ACC112 (cell line): ENCODE measurements at regions not wholly inside any gene's neighbourhood (a gene's known extent, or its start where the extent isn't known, plus 50 kb on each side); places are given as distances from the start of the nearest gene placed in this dataset.

ENCODE experiments used
- H2AFZ ChIP-seq: fragments of 200-600 bp; sonication (generic); one replicate; pipeline ENCODE4 v1.6.0; 2017; ENCODE audit warnings: antibody characterized with exemption, low read length; ENCODE audit not compliant: unreplicated experiment
- H3K27ac ChIP-seq: fragments of 200-600 bp; sonication (generic); 2 replicates; pipeline ENCODE4 v1.5.1; 2014; ENCODE audit warnings: low read depth, mild to moderate bottlenecking, antibody characterized with exemption, low read length, moderate library complexity
- H3K27me3 ChIP-seq: fragments of 200-600 bp; sonication (generic); 2 replicates; pipeline ENCODE4 v1.6.1; 2014; ENCODE audit warnings: mild to moderate bottlenecking, antibody characterized with exemption, low read length, moderate library complexity, mixed read lengths; ENCODE audit not compliant: insufficient read depth
- H3K36me3 ChIP-seq: fragments of 200-600 bp; sonication (generic); 2 replicates; pipeline ENCODE4 v1.6.1; 2016; ENCODE audit warnings: mild to moderate bottlenecking, antibody characterized with exemption, low read length, moderate library complexity, mixed read lengths; ENCODE audit not compliant: insufficient read depth
- H3K4me1 ChIP-seq: fragments of 200-600 bp; sonication (generic); one replicate; pipeline ENCODE4 v1.6.1; 2016; ENCODE audit warnings: low read length, mixed read lengths; ENCODE audit not compliant: insufficient read depth, unreplicated experiment, control insufficient read depth
- H3K4me3 ChIP-seq: fragments of 200-600 bp; sonication (generic); 2 replicates; pipeline ENCODE4 v1.5.1; 2014; ENCODE audit warnings: mild to moderate bottlenecking, low read depth, low read length
- H3K79me2 ChIP-seq: fragments of 200-600 bp; sonication (generic); one replicate; pipeline ENCODE4 v1.6.0; 2016; ENCODE audit warnings: low read length; ENCODE audit not compliant: control insufficient read depth, unreplicated experiment, insufficient read depth

- no peak overlapping the region for H3K27ac ChIP-seq
- no peak overlapping the region for H2AFZ ChIP-seq
- no peaks in the 10 kb centered on the region for H3K4me1 ChIP-seq
- no peaks in the 10 kb centered on the region for H3K79me2 ChIP-seq
- H3K4me3 ChIP-seq = no peak overlapping the region
- no peaks in the 10 kb centered on the region for H3K27me3 ChIP-seq
- no peaks in the 10 kb centered on the region for H3K36me3 ChIP-seq
These were observed 478.5 kb upstream of the DEPDC1 start for GRCh38 chr1:68975212-68975933.

DNA sequence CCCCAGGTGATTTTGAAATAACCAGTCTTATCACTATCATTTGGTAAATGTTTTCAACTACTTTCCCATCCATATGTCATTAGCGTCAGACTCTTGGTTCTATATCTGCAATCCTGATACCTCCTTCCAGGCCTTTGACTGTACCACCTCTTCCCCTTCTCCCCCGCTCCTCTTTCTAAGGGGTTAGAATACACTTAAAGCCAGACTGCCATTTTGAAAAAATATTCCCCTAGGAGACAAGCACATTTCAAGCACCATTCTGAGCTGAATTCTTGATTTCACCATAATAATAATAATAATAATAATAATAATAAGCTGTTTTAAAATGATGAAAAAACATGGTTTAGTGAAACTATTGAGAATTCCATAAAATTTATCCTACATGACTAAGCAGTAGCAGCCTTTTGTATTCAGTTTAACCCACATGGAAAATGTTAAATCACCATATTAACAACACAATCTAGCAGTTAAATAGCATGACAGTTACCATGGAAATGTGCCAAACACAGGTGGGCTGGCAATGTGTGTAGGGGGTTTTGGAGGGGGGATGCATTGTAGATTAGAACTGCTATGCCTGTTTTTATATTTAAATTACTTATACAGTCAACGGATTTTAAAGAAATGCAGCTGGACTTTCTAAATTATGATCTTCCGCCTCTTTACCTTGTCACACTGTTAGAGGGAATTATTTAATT, 480.2 kb upstream of the DEPDC1 start:
- Histone ChIP-seq H3K27me3 (no peaks in the 10 kb centered on the region), H3K36me3 (no peaks in the 10 kb centered on the region), H3K4me3 (no peak overlapping the region), H3K79me2 (no peaks in the 10 kb centered on the region), H2AFZ (no peak overlapping the region), H3K27ac (no peak overlapping the region), H3K4me1 (no peaks in the 10 kb centered on the region)

GRCh38 chr1:68979891-68980290, 483.0 kb upstream of the DEPDC1 start:
- Histone ChIP-seq H3K36me3 (no peaks in the 10 kb centered on the region), H3K4me1 (no peaks in the 10 kb centered on the region), H2AFZ (no peak overlapping the region), H3K79me2 (no peaks in the 10 kb centered on the region), H3K27me3 (no peaks in the 10 kb centered on the region), H3K27ac (no peak overlapping the region), H3K4me3 (no peak overlapping the region)

- H3K4me1 ChIP-seq = no peaks in the 10 kb centered on the region
- H3K4me3 ChIP-seq = no peak overlapping the region
- no peaks in the 10 kb centered on the region for H3K36me3 ChIP-seq
- H3K79me2 ChIP-seq = no peaks in the 10 kb centered on the region
- H3K27me3 ChIP-seq = no peaks in the 10 kb centered on the region
- H3K27ac ChIP-seq = no peak overlapping the region
- H2AFZ ChIP-seq = no peak overlapping the region
These were observed 487.4 kb upstream of the DEPDC1 start for GRCh38 chr1:68984289-68984688.

DNA sequence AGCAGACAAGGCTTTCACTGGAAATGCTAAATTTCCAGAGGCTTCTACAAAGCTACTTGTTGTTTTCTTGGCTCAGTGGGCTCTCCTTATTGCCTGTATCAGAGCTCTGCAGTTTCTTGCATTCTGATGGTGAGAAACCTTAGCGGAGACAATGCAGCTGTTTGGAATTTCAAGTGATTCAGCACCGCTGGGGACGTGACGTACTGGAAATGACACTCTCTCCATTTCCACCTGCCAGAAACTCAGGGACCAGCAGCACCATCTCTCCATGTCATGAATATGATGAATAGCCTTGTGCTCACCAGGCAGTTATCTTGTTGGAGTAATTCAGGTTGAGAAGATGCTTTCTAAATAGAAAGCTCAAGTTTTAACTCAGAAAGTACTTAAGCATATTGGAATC, 497.2 kb upstream of the DEPDC1 start:
- Histone ChIP-seq H3K4me1 (no peaks in the 10 kb centered on the region), H3K27me3 (no peaks in the 10 kb centered on the region), H3K27ac (no peak overlapping the region), H2AFZ (no peak overlapping the region), H3K4me3 (no peak overlapping the region), H3K36me3 (no peaks in the 10 kb centered on the region), H3K79me2 (no peaks in the 10 kb centered on the region)

- Histone ChIP-seq H2AFZ (no peak overlapping the region), H3K27ac (no peak overlapping the region), H3K4me1 (no peaks in the 10 kb centered on the region), H3K4me3 (no peak overlapping the region), H3K36me3 (no peaks in the 10 kb centered on the region), H3K79me2 (no peaks in the 10 kb centered on the region), H3K27me3 (no peaks in the 10 kb centered on the region)
These were observed 519.6 kb upstream of the DEPDC1 start for GRCh38 chr1:69016468-69016867.

GRCh38 chr1:69029649-69030048, 532.8 kb upstream of the DEPDC1 start:
- Histone ChIP-seq H3K27me3 (no peaks in the 10 kb centered on the region), H3K4me3 (no peak overlapping the region), H3K36me3 (no peaks in the 10 kb centered on the region), H3K79me2 (no peaks in the 10 kb centered on the region), H3K4me1 (no peaks in the 10 kb centered on the region), H3K27ac (no peak overlapping the region), H2AFZ (no peak overlapping the region)

DNA sequence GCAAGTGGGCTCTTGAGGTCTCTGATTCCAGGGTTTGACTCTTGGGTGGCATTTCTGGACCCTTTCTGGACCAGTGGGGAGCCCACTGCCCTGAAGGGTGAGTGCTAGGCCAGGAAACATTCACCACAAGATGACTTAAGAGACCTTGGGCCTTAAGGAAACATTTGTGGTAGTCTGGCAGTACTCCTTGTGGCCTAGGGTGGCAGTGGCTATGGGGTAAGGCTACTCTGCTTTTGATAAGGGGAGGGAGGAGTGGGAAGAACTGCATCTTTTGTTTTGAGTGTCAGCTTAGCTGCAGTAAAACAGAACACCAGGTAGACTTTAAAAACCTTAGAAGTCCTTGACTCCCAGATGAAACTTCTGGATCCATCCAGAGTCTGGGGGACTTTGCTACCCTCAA, 529.3 kb upstream of the LRRC7 start:
- H3K36me3 ChIP-seq = no peaks in the 10 kb centered on the region
- H3K4me3 ChIP-seq = no peak overlapping the region
- no peak overlapping the region for H2AFZ ChIP-seq
- H3K27me3 ChIP-seq = no peaks in the 10 kb centered on the region
- no peaks in the 10 kb centered on the region for H3K79me2 ChIP-seq
- no peaks in the 10 kb centered on the region for H3K4me1 ChIP-seq
- H3K27ac ChIP-seq = no peak overlapping the region

DNA sequence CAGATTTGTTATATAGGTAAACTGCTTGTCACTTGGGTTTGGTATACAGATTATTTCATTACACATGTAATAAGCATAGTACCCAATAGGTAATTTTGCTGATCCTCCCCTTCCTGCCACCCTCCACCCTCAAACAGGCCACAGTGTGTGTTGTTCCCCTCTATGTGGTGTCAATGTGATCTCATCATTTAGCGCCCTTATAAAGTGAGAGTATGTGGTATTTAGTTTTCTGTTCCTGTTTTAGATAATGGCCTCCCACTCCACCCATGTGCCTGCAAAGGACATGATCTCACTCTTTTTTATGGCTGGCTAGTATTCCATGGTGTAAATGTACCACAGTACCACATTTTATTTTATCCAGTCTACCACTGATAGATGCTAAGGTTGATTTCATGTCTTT, 522.1 kb upstream of the LRRC7 start:
- Histone ChIP-seq H3K4me1 (no peaks in the 10 kb centered on the region), H3K79me2 (no peaks in the 10 kb centered on the region), H3K27me3 (no peaks in the 10 kb centered on the region), H3K36me3 (no peaks in the 10 kb centered on the region), H3K27ac (no peak overlapping the region), H2AFZ (no peak overlapping the region), H3K4me3 (no peak overlapping the region)

DNA sequence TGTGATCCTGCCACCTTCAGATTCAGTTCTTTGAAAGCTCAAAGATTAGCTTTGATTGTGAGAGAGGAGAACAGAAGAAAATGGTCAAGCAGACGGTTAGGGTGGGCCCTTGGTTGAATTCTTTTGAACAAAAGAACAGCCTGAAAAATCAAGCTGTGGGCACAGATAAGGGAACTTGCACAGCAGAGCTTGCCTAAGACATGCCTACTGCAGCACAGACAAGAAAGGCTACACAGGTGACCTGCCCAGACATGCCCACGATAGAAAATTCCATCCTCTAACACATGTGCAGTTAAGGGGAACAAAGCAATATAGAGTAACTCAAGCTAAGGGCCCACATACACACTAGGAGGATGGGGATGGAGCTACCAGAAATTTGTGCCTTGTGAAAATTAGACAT, 512.5 kb upstream of the LRRC7 start:
- H3K4me3 ChIP-seq = no peak overlapping the region
- H3K79me2 ChIP-seq = no peaks in the 10 kb centered on the region
- no peak overlapping the region for H2AFZ ChIP-seq
- H3K27ac ChIP-seq = no peak overlapping the region
- H3K27me3 ChIP-seq = no peaks in the 10 kb centered on the region
- H3K4me1 ChIP-seq = no peaks in the 10 kb centered on the region
- no peaks in the 10 kb centered on the region for H3K36me3 ChIP-seq

- Histone ChIP-seq H2AFZ (no peak overlapping the region), H3K4me1 (no peaks in the 10 kb centered on the region), H3K36me3 (no peaks in the 10 kb centered on the region), H3K4me3 (no peak overlapping the region), H3K27ac (no peak overlapping the region), H3K79me2 (no peaks in the 10 kb centered on the region), H3K27me3 (no peaks in the 10 kb centered on the region)
These were observed 509.3 kb upstream of the LRRC7 start for GRCh38 chr1:69058454-69058853.
